Fibroblast of lung (primary cell): ENCODE measurements at regions not wholly inside any gene's neighbourhood (a gene's known extent, or its start where the extent isn't known, plus 50 kb on each side); places are given as distances from the start of the nearest gene placed in this dataset.

Source experiments
- EZH2 ChIP-seq: IDR thresholded peaks from 2 replicates; pipeline ENCODE4 v1.5.1; 2012; ENCODE audit warnings: low read length, control low read depth, mild to moderate bottlenecking; ENCODE audit errors: missing control alignments
- TF ChIP-seq, protein P1 (sequence below), 2 donors: IDR thresholded peaks in 1 of 2; conservative IDR thresholded peaks in 1 of 2; 1 replicate in 1 of 2; 2 replicates in 1 of 2; pipeline ENCODE4 v1.5.1; 2011 to 2012; ENCODE audit warnings: low read length in 2 of 2, control low read depth in 1 of 2, inconsistent platforms in 1 of 2, low read depth in 1 of 2, mild to moderate bottlenecking in 1 of 2

DNA sequence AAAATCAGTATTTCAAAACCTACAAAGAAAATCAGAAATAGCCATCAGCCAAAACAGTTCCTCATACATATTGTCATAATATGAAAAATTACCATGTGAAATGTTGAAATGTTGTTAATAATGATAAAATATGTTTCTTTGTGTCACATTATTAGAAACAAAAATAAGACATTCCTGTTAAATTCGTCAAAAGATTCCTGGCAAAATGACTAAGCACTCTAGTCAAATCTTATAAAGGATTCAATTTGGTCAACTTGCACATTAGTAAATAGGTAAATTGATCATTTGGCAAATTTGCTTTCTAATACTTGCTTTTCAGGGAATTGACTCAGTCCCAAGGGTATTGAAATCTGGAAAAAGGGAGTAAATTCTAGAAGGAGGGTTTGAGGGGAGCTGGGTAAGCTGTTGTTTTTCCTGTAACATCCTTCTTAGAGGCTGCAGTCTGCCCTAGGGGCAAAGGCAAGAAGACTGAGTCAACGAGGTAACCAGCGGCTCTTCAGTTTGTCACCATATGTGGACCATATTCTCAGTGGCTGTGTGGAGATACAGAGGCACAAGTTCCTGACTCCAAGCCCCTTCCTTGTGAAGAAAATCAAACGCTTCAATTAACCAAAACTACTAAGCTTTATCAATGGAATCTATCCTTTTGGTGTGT, 482.3 kb downstream of the TNS1 start:
- TF ChIP-seq, protein P1, sequence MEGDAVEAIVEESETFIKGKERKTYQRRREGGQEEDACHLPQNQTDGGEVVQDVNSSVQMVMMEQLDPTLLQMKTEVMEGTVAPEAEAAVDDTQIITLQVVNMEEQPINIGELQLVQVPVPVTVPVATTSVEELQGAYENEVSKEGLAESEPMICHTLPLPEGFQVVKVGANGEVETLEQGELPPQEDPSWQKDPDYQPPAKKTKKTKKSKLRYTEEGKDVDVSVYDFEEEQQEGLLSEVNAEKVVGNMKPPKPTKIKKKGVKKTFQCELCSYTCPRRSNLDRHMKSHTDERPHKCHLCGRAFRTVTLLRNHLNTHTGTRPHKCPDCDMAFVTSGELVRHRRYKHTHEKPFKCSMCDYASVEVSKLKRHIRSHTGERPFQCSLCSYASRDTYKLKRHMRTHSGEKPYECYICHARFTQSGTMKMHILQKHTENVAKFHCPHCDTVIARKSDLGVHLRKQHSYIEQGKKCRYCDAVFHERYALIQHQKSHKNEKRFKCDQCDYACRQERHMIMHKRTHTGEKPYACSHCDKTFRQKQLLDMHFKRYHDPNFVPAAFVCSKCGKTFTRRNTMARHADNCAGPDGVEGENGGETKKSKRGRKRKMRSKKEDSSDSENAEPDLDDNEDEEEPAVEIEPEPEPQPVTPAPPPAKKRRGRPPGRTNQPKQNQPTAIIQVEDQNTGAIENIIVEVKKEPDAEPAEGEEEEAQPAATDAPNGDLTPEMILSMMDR (conservative IDR thresholded peaks at IDR 0.05 in 1 of 2, IDR thresholded peaks at IDR 0.05 in 1 of 2; ENCODE audit: low read depth in 1 of 2, low read length in 2 of 2) = no peak
- no peak for TF ChIP-seq EZH2
